B cell (primary cell): ENCODE measurements at regions not wholly inside any gene's neighbourhood (a gene's known extent, or its start where the extent isn't known, plus 50 kb on each side); places are given as distances from the start of the nearest gene placed in this dataset.

Experiments used
- EZH2 ChIP-seq: IDR thresholded peaks from 2 replicates; pipeline ENCODE4 v1.6.1; 2012; ENCODE audit warnings: borderline replicate concordance, low read depth, mild to moderate bottlenecking, moderate library complexity, low read length; ENCODE audit not compliant: insufficient read depth, poor library complexity, severe bottlenecking
- TF ChIP-seq, protein P1 (sequence below): fragments of 200-600 bp; IDR thresholded peaks from one replicate; pipeline ENCODE4 v1.8.0; 2022; ENCODE audit warnings: antibody characterized with exemption, mild to moderate bottlenecking

DNA sequence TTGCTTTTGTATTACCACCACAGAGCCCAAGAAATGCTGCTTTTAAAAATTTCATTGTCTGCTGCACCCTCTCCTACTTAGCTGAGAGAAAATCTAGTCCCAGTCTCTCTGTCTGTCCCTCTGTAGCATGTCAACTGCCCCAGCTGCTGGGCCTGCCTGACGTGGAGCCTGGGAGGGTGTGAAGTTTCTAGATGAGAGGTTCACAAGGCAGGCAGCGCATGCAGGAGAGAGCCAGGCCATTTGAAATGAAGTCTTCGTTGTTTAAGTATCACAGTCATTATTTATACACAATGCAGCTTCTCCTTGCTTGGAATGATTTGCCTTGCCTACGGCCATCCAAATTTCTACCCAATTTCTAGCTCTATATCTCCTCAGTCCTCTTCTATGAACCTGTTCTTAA lies 306.8 kb upstream of the PLXNA2 start:
- TF ChIP-seq, protein P1, sequence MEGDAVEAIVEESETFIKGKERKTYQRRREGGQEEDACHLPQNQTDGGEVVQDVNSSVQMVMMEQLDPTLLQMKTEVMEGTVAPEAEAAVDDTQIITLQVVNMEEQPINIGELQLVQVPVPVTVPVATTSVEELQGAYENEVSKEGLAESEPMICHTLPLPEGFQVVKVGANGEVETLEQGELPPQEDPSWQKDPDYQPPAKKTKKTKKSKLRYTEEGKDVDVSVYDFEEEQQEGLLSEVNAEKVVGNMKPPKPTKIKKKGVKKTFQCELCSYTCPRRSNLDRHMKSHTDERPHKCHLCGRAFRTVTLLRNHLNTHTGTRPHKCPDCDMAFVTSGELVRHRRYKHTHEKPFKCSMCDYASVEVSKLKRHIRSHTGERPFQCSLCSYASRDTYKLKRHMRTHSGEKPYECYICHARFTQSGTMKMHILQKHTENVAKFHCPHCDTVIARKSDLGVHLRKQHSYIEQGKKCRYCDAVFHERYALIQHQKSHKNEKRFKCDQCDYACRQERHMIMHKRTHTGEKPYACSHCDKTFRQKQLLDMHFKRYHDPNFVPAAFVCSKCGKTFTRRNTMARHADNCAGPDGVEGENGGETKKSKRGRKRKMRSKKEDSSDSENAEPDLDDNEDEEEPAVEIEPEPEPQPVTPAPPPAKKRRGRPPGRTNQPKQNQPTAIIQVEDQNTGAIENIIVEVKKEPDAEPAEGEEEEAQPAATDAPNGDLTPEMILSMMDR, result no peak
- no peak for TF ChIP-seq EZH2
